ENCODE measurements at regions not wholly inside any gene's neighbourhood (a gene's known extent, or its start where the extent isn't known, plus 50 kb on each side); places are given as distances from the start of the nearest gene placed in this dataset.

- Histone ChIP-seq H3K4me3 (no peak overlapping the region), H3K27ac (no peak overlapping the region), H3K36me3 (no peaks in the 10 kb centered on the region), H3K27me3 (no peaks in the 10 kb centered on the region), H3K9me3 (peaks cover 5 to 14% (median 8%) of the 10 kb centered on the region in 4 donors), H3K4me1 (peaks cover 0 to 13% (median 4%) of the 10 kb centered on the region in 4 donors)
- intact Hi-C loops (cut with DNase I), result no loop called here
- 38 to 69% methylated on average over 6 of the region's 6 CpGs for WGBS, 2 donors
- no peak for TF ChIP-seq EP300 (IDR thresholded peaks at IDR 0.05)
- TF ChIP-seq POLR2AphosphoS5 (IDR thresholded peaks at IDR 0.05), result no peak
- no peak for TF ChIP-seq POLR2A (IDR thresholded peaks at IDR 0.05)
- no peak for TF ChIP-seq CTCF (IDR thresholded peaks at IDR 0.05)
- DNase-seq, result no peak
These were observed 71.9 kb upstream of the HABP2 start for GRCh38 chr10:113480851-113481502.

GRCh38 chr10:113484487-113484886 lies 68.4 kb upstream of the HABP2 start:
- Histone ChIP-seq H3K4me1 (peaks cover 0 to 22% (median 4%) of the 10 kb centered on the region in 4 donors), H3K36me3 (no peaks in the 10 kb centered on the region), H3K9me3 (peaks cover 4 to 9% (median 7%) of the 10 kb centered on the region in 4 donors), H3K27ac (no peak overlapping the region), H3K27me3 (no peaks in the 10 kb centered on the region), H3K4me3 (no peak overlapping the region)
- WGBS, 2 donors, result 58 to 83% methylated on average over 2 of the region's 2 CpGs
- TF ChIP-seq POLR2AphosphoS5 (IDR thresholded peaks at IDR 0.05), result no peak
- no peak for TF ChIP-seq CTCF (IDR thresholded peaks at IDR 0.05)
- TF ChIP-seq EP300 (IDR thresholded peaks at IDR 0.05), result no peak
- TF ChIP-seq POLR2A (IDR thresholded peaks at IDR 0.05), result no peak
- intact Hi-C loops (cut with DNase I), result no loop called here
- no peak for DNase-seq

- Histone ChIP-seq H3K4me1 (peaks cover 0 to 22% (median 4%) of the 10 kb centered on the region in 4 donors), H3K27ac (no peak overlapping the region), H3K9me3 (no peaks in the 10 kb centered on the region), H3K4me3 (no peak overlapping the region), H3K27me3 (no peaks in the 10 kb centered on the region), H3K36me3 (no peaks in the 10 kb centered on the region)
- TF ChIP-seq POLR2A (IDR thresholded peaks at IDR 0.05), result no peak
- no peak for TF ChIP-seq POLR2AphosphoS5 (IDR thresholded peaks at IDR 0.05)
- TF ChIP-seq CTCF (IDR thresholded peaks at IDR 0.05), result no peak
- TF ChIP-seq EP300 (IDR thresholded peaks at IDR 0.05), result no peak
- WGBS, 2 donors, result 75 to 82% methylated on average over 1 of the region's 1 CpG
- intact Hi-C loops (cut with DNase I), result no loop called here
- DNase-seq, result no peak
These were observed 67.1 kb upstream of the HABP2 start for GRCh38 chr10:113485736-113486135.

GRCh38 chr10:113486531-113486930 lies 66.3 kb upstream of the HABP2 start:
- Histone ChIP-seq H3K27me3 (no peaks in the 10 kb centered on the region), H3K4me3 (no peak overlapping the region), H3K9me3 (no peaks in the 10 kb centered on the region), H3K4me1 (peaks cover 0 to 26% (median 4%) of the 10 kb centered on the region in 4 donors), H3K27ac (no peak overlapping the region), H3K36me3 (no peaks in the 10 kb centered on the region)
- 80% methylated on average over 4 of the region's 4 CpGs for WGBS, 2 donors
- DNase-seq, result no peak
- no peak for TF ChIP-seq POLR2A (IDR thresholded peaks at IDR 0.05)
- no peak for TF ChIP-seq CTCF (IDR thresholded peaks at IDR 0.05)
- no peak for TF ChIP-seq EP300 (IDR thresholded peaks at IDR 0.05)
- TF ChIP-seq POLR2AphosphoS5 (IDR thresholded peaks at IDR 0.05), result no peak
- intact Hi-C loops (cut with DNase I), result no loop called here

- Histone ChIP-seq H3K4me3 (no peak overlapping the region), H3K36me3 (no peaks in the 10 kb centered on the region), H3K27me3 (no peaks in the 10 kb centered on the region), H3K27ac (no peak overlapping the region), H3K4me1 (peaks cover 0 to 32% (median 7%) of the 10 kb centered on the region in 4 donors), H3K9me3 (no peaks in the 10 kb centered on the region)
- TF ChIP-seq POLR2AphosphoS5 (IDR thresholded peaks at IDR 0.05) (no peak), CTCF (IDR thresholded peaks at IDR 0.05) (no peak), POLR2A (IDR thresholded peaks at IDR 0.05) (no peak), EP300 (IDR thresholded peaks at IDR 0.05) (no peak)
- DNase-seq, result no peak
- intact Hi-C loops (cut with DNase I), result no loop called here
- WGBS, 2 donors, result 89 to 90% methylated on average over 1 of the region's 1 CpG
These were observed 65.7 kb upstream of the HABP2 start for GRCh38 chr10:113487154-113487553.

Data from sigmoid colon (tissue), 6 donors.